RWPE1 (cell line): ENCODE measurements at regions not wholly inside any gene's neighbourhood (a gene's known extent, or its start where the extent isn't known, plus 50 kb on each side); places are given as distances from the start of the nearest gene placed in this dataset.

Experiments
- CTCF ChIA-PET: fragments of 350-600 bp; sonication (Branson Sonifier 250); formaldehyde crosslinking; extraction: SDS; loops from one replicate; lab custom pipeline; 2021; lab: Yijun Ruan, JAX
- POLR2A ChIA-PET: fragments of 400-600 bp; formaldehyde crosslinking; extraction: SDS; loops from one replicate; lab custom pipeline; 2020; ENCODE audit warnings: antibody characterized with exemption; ENCODE audit not compliant: low non-redundant PET; lab: Yijun Ruan, JAX
- DNase-seq: peaks from one replicate; pipeline ENCODE4 v3.0.0; 2012; ENCODE audit warnings: low spot score
- H3K27ac ChIP-seq: fragments of 450-650 bp; 2 replicates; pipeline ENCODE4 v1.5.1; 2017
- CTCF ChIP-seq: fragments of 450-650 bp; conservative IDR thresholded peaks from 2 replicates; pipeline ENCODE4 v1.5.1; 2017; ENCODE audit warnings: low read depth, mild to moderate bottlenecking

DNA sequence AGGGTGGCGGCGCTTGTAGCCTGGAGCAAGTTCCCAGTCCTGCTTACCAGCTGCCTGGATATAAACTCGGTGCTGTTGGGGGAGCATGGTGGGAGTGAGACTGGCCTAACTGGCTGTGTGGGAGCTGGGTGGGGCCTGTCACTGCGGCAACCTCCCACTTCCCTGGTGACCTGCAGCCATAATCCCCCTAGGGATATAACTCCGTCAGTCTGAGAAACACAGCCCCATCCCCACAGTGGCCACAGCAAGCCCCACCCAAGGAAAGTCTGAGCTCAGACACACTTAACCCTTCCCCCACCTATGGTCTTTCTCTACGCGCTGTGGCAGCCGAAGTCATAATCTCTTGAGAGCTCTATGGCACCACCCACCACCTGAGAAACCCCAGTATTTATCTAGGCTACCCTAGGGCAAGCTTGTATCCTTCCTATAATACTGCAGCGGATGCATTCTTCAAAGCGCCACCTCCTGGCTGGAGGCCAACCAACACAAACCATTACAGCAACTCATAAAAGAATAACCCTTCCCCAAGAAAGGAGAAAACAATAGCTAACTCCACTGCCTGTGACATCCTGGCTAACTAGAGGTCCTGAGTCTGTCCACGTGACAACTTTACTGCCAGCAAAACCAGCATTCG, 57.4 kb downstream of the ZNF648 start:
- ChIA-PET POLR2A (no interaction called here), CTCF (no interaction called here)
- no peak overlapping the region for H3K27ac ChIP-seq
- no peak for DNase-seq
- TF ChIP-seq CTCF: no peak

- H3K27ac ChIP-seq: no peak overlapping the region
- ChIA-PET CTCF (no interaction called here), POLR2A (no interaction called here)
- TF ChIP-seq CTCF: no peak
- DNase-seq: no peak
Observed at GRCh38 chr1:182003025-182003725, 58.3 kb downstream of the ZNF648 start.

GRCh38 chr1:182002570-182002969, 58.9 kb downstream of the ZNF648 start:
- no peak for DNase-seq
- CTCF ChIA-PET: no interaction called here
- no peak for TF ChIP-seq CTCF

GRCh38 chr1:181998858-181999257, 62.7 kb downstream of the ZNF648 start:
- ChIA-PET POLR2A (no interaction called here), CTCF (interaction anchor here (0.6 kb wide), 1 partner anchor 17 kb away, joined by 3 read pairs; no protein-coding TSS in a partner anchor)
- no peak overlapping the region for H3K27ac ChIP-seq
- no peak for DNase-seq
- no peak for TF ChIP-seq CTCF

More at GRCh38 chr1:182002570-182002969, 58.9 kb downstream of the ZNF648 start:
- H3K27ac ChIP-seq: no peak overlapping the region
- POLR2A ChIA-PET: no interaction called here

DNA sequence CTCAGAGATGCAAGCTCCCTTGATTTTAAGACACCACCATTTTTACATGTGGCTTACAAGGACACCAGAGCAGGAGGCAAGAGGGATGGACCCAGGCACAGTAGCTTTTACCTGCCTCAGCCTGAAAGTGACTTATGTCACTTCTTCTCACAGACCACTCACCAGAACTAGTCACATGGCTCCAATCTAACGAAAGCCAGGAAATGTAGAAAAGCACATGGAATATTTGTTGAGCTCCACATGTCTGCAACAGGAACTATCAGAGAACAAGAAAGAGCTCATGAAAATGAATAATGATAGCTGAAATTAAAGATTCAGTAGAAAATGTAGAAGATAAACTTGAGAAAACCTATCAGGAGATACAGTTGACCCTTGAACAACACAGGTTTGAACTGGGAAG, 69.4 kb downstream of the ZNF648 start:
- ChIA-PET CTCF (no interaction called here), POLR2A (no interaction called here)
- no peak for TF ChIP-seq CTCF
- no peak for DNase-seq
- no peak overlapping the region for H3K27ac ChIP-seq

- POLR2A ChIA-PET: no interaction called here
- no peak overlapping the region for H3K27ac ChIP-seq
- TF ChIP-seq CTCF: no peak
- CTCF ChIA-PET: no interaction called here
- DNase-seq: no peak
Observed at GRCh38 chr1:181990728-181991127, 70.8 kb downstream of the ZNF648 start.
